ENCODE measurements at regions not wholly inside any gene's neighbourhood (a gene's known extent, or its start where the extent isn't known, plus 50 kb on each side); places are given as distances from the start of the nearest gene placed in this dataset.

GRCh38 chr10:128780156-128780761, 654.0 kb upstream of the MKI67 start:
- no peak for DNase-seq

- no peak for DNase-seq
Observed at GRCh38 chr10:128781637-128782036, 655.4 kb upstream of the MKI67 start.

- DNase-seq: no peak
Observed at GRCh38 chr10:128784444-128784843, 658.2 kb upstream of the MKI67 start.

- no peak for DNase-seq
Observed at GRCh38 chr10:128792426-128793140, 666.4 kb upstream of the MKI67 start.

- DNase-seq: no peak
Observed at GRCh38 chr10:128793726-128794655, 667.8 kb upstream of the MKI67 start.

GRCh38 chr10:128796396-128796912, 670.2 kb upstream of the MKI67 start:
- no peak for DNase-seq

GRCh38 chr10:128802062-128802461, 665.0 kb upstream of the MGMT start:
- DNase-seq: no peak

GRCh38 chr10:128803790-128804189, 663.3 kb upstream of the MGMT start:
- DNase-seq: no peak

GRCh38 chr10:128804411-128804810, 662.6 kb upstream of the MGMT start:
- DNase-seq: no peak

GRCh38 chr10:128808921-128809440, 658.1 kb upstream of the MGMT start:
- no peak for DNase-seq

GRCh38 chr10:128811511-128811910, 655.5 kb upstream of the MGMT start:
- DNase-seq: no peak

GRCh38 chr10:128812000-128812399, 655.0 kb upstream of the MGMT start:
- DNase-seq: no peak

- DNase-seq: no peak
Observed at GRCh38 chr10:128813574-128813973, 653.5 kb upstream of the MGMT start.

GRCh38 chr10:128814024-128814423, 653.0 kb upstream of the MGMT start:
- no peak for DNase-seq

- DNase-seq: no peak
Observed at GRCh38 chr10:128814782-128815181, 652.3 kb upstream of the MGMT start.

GRCh38 chr10:128816726-128817125, 650.3 kb upstream of the MGMT start:
- DNase-seq: no peak

- no peak for DNase-seq
Observed at GRCh38 chr10:128817636-128818035, 649.4 kb upstream of the MGMT start.

- no peak for DNase-seq
Observed at GRCh38 chr10:128820663-128821062, 646.4 kb upstream of the MGMT start.

GRCh38 chr10:128823201-128823600, 643.8 kb upstream of the MGMT start:
- DNase-seq: no peak

- no peak for DNase-seq
Observed at GRCh38 chr10:128825626-128826025, 641.4 kb upstream of the MGMT start.

GRCh38 chr10:128833671-128834070, 633.4 kb upstream of the MGMT start:
- DNase-seq: no peak

GRCh38 chr10:128835361-128835760, 631.7 kb upstream of the MGMT start:
- DNase-seq: no peak

GRCh38 chr10:128837478-128837877, 629.6 kb upstream of the MGMT start:
- no peak for DNase-seq
